Transverse colon (tissue), 4 donors: ENCODE measurements at regions not wholly inside any gene's neighbourhood (a gene's known extent, or its start where the extent isn't known, plus 50 kb on each side); places are given as distances from the start of the nearest gene placed in this dataset.

Experiments
- EP300 ChIP-seq: sonication (generic); formaldehyde crosslinking; IDR thresholded peaks from one replicate; pipeline ENCODE4 v1.6.1; 2017; ENCODE audit warnings: antibody characterized with exemption, low read depth
- POLR2A ChIP-seq: fragments of 450-650 bp; IDR thresholded peaks from one replicate; pipeline ENCODE4 v1.6.1; 2016; ENCODE audit warnings: antibody characterized with exemption, mild to moderate bottlenecking, moderate library complexity
- POLR2AphosphoS5 ChIP-seq, 3 donors: sonication (generic); formaldehyde crosslinking; IDR thresholded peaks; one replicate each; pipeline ENCODE4 v1.6.1; 2016; ENCODE audit warnings: antibody characterized with exemption in 3 of 3
- TF ChIP-seq, protein P1 (sequence below), 5 experiments: fragments of 200-600 bp in 3 of 5; fragments of 450-650 bp in 2 of 5; sonication (generic) in 3 of 5; IDR thresholded peaks; 1 replicate in 2 of 5; 2 replicates in 3 of 5; pipeline ENCODE4 v1.5.1; 2016 to 2017; ENCODE audit warnings: antibody characterized with exemption in 5 of 5, inconsistent platforms in 3 of 5, mild to moderate bottlenecking in 2 of 5, moderate library complexity in 1 of 5

DNA sequence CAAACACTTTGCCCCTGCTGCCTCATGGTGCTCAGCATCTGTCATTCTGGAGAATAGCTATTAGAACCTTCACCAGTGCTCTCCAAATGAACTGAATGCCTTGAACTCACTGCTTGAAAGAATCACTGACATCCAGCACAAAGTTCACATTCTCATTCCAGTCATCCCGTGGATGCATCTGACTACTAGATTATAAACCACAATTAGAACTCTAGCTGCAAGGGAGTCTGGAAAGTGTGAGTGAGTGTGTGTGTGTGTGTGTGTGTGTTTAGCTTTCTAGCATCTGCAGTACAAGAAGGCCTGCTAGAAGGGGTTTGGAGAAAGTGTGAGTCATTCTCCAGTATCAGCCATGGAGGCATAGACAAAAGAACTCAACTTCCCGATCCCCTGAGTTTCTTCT lies 71.3 kb upstream of the DYNLT3 start:
- no peak for TF ChIP-seq POLR2AphosphoS5 (IDR thresholded peaks at IDR 0.05)
- TF ChIP-seq, protein P1, sequence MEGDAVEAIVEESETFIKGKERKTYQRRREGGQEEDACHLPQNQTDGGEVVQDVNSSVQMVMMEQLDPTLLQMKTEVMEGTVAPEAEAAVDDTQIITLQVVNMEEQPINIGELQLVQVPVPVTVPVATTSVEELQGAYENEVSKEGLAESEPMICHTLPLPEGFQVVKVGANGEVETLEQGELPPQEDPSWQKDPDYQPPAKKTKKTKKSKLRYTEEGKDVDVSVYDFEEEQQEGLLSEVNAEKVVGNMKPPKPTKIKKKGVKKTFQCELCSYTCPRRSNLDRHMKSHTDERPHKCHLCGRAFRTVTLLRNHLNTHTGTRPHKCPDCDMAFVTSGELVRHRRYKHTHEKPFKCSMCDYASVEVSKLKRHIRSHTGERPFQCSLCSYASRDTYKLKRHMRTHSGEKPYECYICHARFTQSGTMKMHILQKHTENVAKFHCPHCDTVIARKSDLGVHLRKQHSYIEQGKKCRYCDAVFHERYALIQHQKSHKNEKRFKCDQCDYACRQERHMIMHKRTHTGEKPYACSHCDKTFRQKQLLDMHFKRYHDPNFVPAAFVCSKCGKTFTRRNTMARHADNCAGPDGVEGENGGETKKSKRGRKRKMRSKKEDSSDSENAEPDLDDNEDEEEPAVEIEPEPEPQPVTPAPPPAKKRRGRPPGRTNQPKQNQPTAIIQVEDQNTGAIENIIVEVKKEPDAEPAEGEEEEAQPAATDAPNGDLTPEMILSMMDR (IDR thresholded peaks at IDR 0.05): no peak
- no peak for TF ChIP-seq EP300
- TF ChIP-seq POLR2A: no peak
